ENCODE measurements at regions not wholly inside any gene's neighbourhood (a gene's known extent, or its start where the extent isn't known, plus 50 kb on each side); places are given as distances from the start of the nearest gene placed in this dataset.

- no peak for DNase-seq
Measured at GRCh38 chr13:104436555-104436954, 1370.3 kb upstream of the SLC10A2 start.

DNA sequence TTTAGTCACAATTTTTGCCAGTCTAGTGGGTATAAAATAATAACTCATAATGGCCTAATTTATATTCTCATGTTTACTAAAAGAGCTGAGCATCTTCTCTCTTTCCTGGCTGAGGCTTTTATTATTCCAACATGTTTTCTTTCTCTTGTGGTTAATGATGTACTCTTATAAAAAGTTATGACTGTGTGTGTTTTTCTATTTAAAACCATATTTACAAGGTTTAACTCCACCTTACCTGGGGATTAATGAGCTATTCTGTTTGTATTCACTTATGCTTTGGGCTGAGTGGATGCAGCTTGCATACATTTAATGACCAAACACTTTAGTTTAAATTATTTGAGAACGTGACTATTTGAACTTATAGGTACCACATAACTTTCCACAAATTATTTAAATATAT lies 1365.7 kb upstream of the SLC10A2 start:
- DNase-seq, result no peak

DNA sequence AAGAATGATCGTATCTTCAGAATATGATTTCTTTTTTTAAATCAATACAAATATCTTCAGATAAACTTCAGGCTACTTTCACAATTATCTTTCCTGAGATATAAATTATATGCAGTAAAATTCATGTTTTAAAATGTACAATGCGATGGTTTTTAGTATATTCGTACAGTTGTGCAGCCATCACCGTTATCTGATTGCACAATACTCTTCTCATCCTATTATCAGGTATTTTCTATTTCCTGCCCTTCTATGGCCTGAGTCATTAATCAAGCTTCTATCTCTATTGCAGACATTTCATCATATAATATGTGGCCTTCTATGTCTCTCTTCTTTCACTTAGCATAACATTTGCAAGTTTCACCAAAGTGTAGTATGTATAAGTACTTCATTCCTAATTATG lies 1360.2 kb upstream of the SLC10A2 start:
- DNase-seq, result no peak

GRCh38 chr13:104422668-104423067 lies 1356.5 kb upstream of the SLC10A2 start:
- no peak for DNase-seq

DNA sequence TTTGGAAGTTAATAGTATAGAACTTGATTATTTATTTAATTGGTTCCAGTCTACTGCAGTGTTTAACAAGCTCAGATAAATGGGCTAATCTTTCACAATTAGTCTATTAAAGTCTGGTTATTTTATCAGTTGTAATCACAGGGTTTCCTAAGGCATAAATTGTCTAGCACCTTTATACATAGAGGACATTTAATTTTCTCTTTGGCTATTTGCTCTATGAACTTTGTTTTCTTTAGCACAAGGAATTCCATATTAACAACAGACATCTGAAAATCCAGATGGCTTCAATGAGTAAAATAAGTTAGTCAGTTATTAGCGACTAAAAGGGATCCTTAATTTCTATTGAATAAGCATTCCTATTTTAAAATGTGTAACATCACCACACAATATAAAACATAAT lies 1350.8 kb upstream of the SLC10A2 start:
- DNase-seq, result no peak

DNA sequence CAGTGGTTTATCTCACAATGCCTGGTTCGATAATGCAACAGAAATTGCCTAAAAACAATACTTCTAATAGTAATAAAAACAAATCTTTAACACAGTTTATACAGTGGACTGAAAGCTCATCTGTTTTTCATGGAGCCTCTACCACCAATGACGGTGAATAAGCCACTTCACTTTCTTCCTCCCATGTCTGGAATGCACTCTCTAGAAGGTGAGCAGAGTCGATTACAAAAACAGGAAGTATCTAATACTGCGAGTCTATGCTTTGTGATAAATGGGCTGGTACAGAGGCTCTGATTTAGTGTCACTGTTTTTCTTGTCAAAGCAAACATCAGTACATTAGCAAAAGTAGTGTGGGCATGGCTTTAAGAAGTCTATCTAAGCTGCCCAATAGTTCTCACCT lies 1348.6 kb upstream of the SLC10A2 start:
- no peak for DNase-seq

GRCh38 chr13:104414181-104414580 lies 1348.0 kb upstream of the SLC10A2 start:
- no peak for DNase-seq

DNA sequence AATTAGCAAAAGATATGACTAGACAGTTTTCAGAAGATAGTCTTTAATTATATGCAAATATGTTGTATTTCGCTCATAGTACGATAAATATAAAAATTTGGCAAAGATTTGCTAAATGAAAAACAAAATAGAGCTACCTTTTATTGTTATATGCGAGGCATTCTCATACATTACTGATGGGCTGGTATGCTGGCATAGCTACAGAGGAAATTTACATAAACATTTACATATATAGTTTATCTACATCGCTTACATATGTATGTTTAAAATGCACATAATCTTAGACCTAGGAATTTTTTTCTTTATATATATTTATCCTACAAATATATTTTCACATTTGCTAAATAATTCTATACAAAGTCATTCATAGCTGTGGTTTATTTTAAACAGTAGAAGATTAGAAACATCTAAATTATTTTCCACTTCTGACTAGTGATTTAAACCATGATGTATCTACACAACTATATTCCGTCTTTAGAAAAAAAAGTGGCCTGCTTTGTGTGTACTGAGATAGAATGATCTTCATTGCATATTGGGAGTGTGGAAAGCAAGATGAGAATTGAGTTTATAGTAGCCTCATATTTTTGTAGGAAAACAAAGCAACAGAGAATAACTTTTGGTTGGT lies 1345.0 kb upstream of the SLC10A2 start:
- no peak for DNase-seq

DNA sequence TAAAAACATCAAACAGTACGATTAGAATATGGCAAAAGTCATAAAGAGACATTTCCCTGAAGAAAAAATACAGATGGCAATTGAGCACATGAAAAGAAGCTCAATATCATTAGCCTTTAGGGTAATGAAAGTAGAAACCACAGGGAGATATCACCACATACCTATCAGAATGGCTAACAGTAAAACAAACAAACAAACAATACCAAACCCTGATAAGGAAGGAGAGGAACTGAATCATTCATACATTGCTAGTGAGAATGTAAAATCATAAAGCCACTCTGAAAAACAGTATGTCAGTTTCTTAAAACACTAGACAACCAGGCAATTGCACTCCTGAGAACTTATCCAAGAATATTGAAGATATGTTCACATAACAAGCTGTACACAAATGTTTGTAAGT lies 1342.5 kb upstream of the SLC10A2 start:
- DNase-seq, result no peak

- DNase-seq, result no peak
Measured at GRCh38 chr13:104404325-104404724, 1338.1 kb upstream of the SLC10A2 start.

DNA sequence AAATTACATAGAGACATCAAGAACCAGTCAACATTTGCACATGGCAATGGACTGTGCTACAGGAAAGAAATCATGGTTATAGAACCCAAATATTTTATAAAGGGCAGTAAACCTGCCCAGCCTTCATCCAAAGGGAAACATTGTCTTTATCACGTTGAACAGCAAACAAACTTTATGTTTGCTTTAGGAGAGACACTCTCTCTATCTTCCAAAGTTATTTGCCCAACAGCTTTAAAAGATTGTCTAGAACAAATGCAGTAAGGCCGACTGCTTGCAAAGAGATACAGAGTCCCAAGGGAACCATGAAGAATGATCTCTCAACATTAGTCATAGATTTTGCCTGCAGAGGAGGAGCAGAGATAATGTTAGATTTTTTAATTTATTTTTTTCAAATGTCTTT lies 1323.5 kb upstream of the SLC10A2 start:
- DNase-seq, result no peak

- no peak for DNase-seq
Measured at GRCh38 chr13:104387510-104387909, 1321.3 kb upstream of the SLC10A2 start.

DNA sequence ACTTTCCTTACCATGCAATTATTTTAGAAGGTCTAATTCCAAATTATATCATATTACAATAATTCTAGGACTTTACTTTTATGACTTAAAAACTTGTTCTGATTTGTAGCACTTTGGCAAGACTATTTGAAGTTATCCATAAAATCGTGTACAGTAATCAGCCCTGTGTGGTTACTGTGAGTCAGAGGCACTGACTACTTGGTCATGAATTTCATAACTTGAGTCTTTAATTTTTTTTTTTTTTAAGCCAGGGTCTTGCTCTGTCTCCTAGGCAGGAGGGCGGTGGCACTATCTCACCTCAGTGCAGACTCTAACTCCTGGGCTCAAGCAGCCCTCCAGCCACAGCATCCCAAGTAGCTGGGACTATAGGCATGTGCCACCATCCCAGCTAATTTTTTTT lies 1319.2 kb upstream of the SLC10A2 start:
- DNase-seq, result no peak

DNA sequence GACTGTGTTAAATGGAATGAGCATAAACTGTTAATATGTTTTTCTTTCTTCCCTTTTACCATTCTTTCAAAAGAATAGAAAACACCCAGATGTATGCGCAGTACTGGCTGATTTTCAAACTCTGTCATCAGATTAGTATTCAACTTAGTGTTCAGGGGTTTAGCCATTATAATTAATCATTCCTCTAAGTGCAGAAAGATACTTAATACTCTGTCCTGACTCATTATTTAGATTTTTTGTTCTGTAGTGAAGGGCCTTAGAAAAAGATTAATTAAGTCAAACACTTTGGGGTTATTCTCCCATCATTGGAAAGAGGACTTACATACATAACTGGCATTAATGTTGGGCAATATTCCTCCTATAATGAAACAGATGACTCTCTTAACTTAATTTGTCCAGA lies 1316.7 kb upstream of the SLC10A2 start:
- no peak for DNase-seq

- no peak for DNase-seq
Measured at GRCh38 chr13:104376588-104376987, 1310.4 kb upstream of the SLC10A2 start.

DNA sequence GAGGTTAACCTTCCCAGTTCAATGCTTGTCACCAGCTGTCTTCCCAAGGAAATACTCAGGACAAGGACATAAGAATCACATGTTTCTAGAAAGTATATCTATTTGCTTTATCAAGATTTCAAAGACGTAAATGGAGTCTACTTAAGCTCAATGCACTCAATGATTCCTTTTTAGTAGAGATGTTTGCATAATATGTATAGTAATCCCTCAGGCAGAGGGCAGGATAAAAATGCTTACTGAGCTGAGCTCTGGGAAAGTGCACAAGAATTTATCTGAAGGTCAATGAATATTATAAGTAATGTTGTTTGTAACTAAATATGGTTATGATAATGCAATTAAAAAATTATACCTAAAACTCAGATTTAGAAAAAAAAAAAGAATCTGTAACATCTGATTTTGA lies 1309.4 kb upstream of the SLC10A2 start:
- no peak for DNase-seq

DNA sequence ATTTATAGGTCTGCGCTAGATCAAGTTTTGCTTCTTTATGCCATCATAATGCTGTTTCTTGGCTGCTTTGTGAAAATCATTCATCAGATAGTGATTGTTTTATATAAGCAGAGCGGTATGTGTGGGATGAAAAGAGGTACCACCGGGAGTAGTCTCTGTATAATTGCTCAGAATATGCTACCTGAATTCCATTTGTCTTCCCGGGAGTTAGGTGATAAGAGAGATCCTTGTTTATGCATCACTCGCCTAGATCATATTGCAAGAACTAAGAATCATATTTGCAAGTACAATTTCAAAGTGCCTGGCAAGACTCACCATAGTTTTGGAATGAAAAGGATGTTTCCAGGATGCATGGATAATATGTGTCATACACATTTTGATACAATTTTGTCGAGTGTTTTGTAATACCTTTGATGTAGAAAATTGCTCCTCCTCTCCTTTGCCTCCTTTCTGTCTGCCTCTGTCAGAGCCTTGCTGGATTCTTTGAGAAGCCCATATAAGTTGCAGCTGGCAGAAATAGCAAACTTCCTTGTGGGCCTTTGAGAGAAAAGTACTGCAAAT lies 1306.0 kb upstream of the SLC10A2 start:
- no peak for DNase-seq

- no peak for DNase-seq
Measured at GRCh38 chr13:104365430-104365829, 1299.2 kb upstream of the SLC10A2 start.

DNA sequence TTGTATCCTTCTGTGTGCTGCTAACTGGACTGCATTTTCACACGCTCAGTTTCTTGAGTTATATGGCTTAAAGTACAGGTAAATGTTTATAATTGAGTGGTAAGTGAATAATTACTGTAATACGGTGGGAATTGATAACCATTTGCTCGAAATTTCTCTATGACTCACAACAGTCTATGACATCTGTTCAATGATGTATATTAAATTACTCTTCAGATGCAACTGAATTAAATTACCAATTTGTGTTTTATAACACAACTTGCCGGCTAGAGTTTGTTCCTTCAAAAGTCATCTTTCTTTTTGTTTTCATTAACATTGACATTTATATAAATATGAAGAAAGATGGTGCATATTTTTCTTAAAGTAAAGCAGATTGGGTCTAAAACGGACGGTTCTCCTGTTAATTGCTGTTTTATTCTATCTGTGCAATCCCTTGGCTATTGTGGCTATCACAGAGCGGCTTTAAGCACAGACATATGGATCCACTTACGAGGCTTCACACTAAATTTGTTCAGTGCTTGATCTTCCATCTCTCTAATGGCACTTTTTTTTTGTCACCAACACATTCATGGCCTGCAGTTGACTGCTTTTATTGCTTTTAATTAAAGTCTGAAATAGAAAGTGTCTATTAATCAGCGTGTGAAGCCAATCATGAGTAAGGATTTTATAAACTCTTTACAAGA lies 1291.6 kb upstream of the SLC10A2 start:
- DNase-seq, result no peak

DNA sequence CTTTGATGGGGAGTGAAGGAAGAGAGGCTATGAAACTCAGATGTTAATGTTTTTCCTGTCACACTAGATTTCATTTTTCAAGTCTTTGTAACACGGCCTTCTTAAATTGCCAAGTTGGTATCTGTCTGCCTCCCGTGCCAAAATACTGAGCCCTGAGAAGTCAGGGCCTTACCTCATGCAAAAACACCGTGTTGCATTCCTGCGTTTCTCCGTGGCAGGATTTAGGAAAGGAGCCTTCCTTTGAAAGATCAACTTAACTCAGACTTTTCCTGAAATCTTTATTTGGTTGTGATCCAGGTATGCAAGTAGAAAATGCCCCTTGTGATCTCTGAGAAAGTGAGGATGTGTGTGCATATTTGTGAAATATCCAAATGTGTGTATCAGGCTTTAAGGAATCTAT lies 1291.0 kb upstream of the SLC10A2 start:
- no peak for DNase-seq

DNA sequence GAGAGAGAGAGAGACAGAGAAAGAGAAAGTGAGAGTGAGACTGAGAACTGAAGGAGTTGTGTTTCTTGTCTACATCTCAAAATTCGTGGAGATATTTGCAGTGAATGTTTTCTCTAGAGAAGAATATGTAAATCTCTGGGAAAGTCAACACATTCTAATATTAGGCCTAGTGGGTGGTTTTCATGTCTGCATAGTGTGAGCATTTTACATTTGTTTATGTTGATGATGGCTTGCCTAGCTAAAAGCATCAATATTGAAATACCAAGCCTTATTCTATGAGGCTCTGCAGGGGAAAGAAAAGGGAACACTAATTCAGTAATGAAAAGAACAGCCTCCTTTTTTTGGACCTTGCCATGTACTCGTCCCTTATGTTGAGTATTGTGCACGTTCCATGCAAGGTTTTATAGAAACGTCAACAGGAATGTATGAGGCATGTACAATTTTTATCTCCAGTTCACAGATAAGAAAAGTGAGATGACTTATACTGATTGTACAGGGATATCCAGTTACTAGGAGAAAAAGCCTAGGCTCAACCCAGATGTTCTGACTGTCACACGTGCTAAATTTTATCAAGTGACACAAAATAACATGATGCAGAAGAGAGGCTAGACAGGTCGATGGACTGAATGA lies 1288.9 kb upstream of the SLC10A2 start:
- no peak for DNase-seq

DNA sequence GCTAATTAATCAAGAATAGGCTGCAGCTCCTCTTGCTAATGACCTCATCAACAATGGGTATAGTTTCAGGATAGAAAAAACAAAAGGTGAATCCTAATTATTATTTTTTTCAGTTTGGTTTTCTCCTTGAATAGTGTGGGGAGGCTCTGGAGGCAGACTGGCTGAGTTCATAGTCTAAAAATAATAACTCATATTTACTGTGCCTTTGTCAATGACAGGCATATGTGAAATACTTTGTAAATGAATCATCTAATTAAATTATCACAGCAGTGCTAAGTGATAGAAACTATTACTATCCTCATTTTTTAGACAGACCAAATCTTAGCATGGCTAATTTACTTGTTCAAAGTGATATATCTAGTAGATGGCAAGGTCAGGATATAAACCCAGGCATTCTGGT lies 1261.0 kb upstream of the SLC10A2 start:
- no peak for DNase-seq

DNA sequence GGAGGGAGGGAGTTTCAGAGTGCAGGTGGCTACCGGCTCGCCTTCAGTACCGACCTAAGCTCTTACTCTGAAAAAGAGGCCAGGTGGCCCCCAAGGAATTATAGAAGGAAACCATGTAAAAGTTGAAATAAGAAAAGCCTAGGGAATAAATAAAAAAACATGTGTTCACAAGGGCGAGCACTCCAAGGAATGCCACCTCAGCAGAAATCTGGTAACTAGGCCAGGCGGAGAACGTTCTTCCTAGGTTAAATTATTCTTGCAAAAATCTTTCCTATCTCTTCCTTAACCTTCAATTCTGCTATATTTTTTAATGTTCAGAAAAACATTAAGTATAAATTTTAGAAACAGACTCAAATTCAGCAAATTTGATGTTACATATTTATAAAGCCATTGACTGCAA lies 1260.3 kb upstream of the SLC10A2 start:
- DNase-seq, result no peak

DNA sequence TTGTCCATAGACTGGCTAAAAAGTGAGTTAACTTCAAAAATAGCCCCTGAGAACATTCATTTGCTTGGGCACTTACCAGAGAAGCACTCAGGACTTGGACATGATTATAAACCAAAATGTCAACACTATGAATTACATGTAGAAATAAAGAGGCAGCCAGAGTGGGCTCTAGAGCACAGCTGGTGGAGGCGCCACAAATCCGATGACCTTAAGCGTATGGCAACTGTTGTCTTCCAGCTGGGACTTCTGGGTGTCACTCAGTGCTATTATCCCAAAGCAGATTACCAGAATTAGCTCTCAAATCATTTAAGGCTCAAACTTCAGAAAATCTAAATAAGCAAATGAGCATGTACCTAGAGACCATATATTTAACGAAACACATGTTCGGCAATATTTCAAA lies 1255.5 kb upstream of the SLC10A2 start:
- no peak for DNase-seq

Data from MV-4-11 (cell line).